WTC11 (cell line): ENCODE measurements at regions not wholly inside any gene's neighbourhood (a gene's known extent, or its start where the extent isn't known, plus 50 kb on each side); places are given as distances from the start of the nearest gene placed in this dataset.

Experiments used
- ATAC-seq: fragments of 200-7000 bp; cut with Tn5 transposase; 2 replicates; pipeline ENCODE4 v1.10.0; 2021; ENCODE audit warnings: mild to moderate bottlenecking, moderate library complexity
- CTCF ChIA-PET: fragments of 300-600 bp; sonication (Branson Sonifier 250); formaldehyde crosslinking; loops from one replicate; lab custom pipeline; 2021; ENCODE audit warnings: antibody characterized with exemption; lab: Charles Lee
- POLR2A ChIA-PET: fragments of 350-600 bp; sonication (Branson Sonifier 250); formaldehyde crosslinking; loops from one replicate; lab custom pipeline; 2021; ENCODE audit warnings: antibody characterized with exemption; lab: Charles Lee
- DNase-seq: peaks from one replicate; pipeline ENCODE4 v3.0.0; 2021; ENCODE audit warnings: low spot score
- H3K27ac Mint-ChIP-seq: 2 replicates; pipeline ENCODE4 v1.8.0; 2021; ENCODE audit warnings: mixed read lengths
- H3K27me3 Mint-ChIP-seq: 2 replicates; pipeline ENCODE4 v1.8.0; 2021; ENCODE audit warnings: low read depth, mild to moderate bottlenecking, moderate library complexity, mixed read lengths
- H3K36me3 Mint-ChIP-seq: 2 replicates; pipeline ENCODE4 v1.8.0; 2021; ENCODE audit warnings: mixed read lengths
- H3K4me1 Mint-ChIP-seq: 2 replicates; pipeline ENCODE4 v1.8.0; 2022; ENCODE audit warnings: mixed read lengths
- H3K4me3 Mint-ChIP-seq: 2 replicates; pipeline ENCODE4 v1.8.0; 2021; ENCODE audit warnings: mild to moderate bottlenecking, moderate library complexity, mixed read lengths
- H3K9me3 Mint-ChIP-seq: 2 replicates; pipeline ENCODE4 v1.8.0; 2021; ENCODE audit warnings: mixed read lengths
- ATF1 ChIP-seq: sonication (generic); formaldehyde crosslinking; IDR thresholded peaks from 2 replicates; pipeline ENCODE4 v1.8.1; 2023; ENCODE audit warnings: mild to moderate bottlenecking, moderate library complexity, missing genetic modification reagents
- ATF2 ChIP-seq: sonication (generic); formaldehyde crosslinking; IDR thresholded peaks from 2 replicates; pipeline ENCODE4 v1.8.1; 2022; ENCODE audit warnings: low read depth, missing genetic modification reagents, borderline replicate concordance
- CREB1 ChIP-seq: sonication (generic); formaldehyde crosslinking; IDR thresholded peaks from 2 replicates; pipeline ENCODE4 v1.8.0; 2023; ENCODE audit warnings: mild to moderate bottlenecking, missing genetic modification reagents
- CREM ChIP-seq: sonication (generic); formaldehyde crosslinking; IDR thresholded peaks from 2 replicates; pipeline ENCODE4 v1.8.1; 2022; ENCODE audit warnings: mild to moderate bottlenecking, missing genetic modification reagents, moderate library complexity
- E2F1 ChIP-seq: sonication (generic); formaldehyde crosslinking; IDR thresholded peaks from 2 replicates; pipeline ENCODE4 v1.8.0; 2022; ENCODE audit warnings: mild to moderate bottlenecking, missing genetic modification reagents
- ERG ChIP-seq: fragments of 250-450 bp; sonication (Bioruptor Pico); IDR thresholded peaks from 2 replicates; pipeline ENCODE4 v1.8.0; 2021; ENCODE audit warnings: mild to moderate bottlenecking
- FOXK1 ChIP-seq: sonication (generic); formaldehyde crosslinking; IDR thresholded peaks from 2 replicates; pipeline ENCODE4 v1.8.0; 2022; ENCODE audit warnings: mild to moderate bottlenecking, moderate library complexity, missing genetic modification reagents
- FOXP1 ChIP-seq: sonication (generic); formaldehyde crosslinking; IDR thresholded peaks from 2 replicates; pipeline ENCODE4 v1.8.0; 2022; ENCODE audit warnings: missing genetic modification reagents, mild to moderate bottlenecking, moderate library complexity, borderline replicate concordance
- FOXP4 ChIP-seq: sonication (generic); formaldehyde crosslinking; IDR thresholded peaks from 2 replicates; pipeline ENCODE4 v1.8.0; 2022; ENCODE audit warnings: mild to moderate bottlenecking, missing genetic modification reagents
- IRF1 ChIP-seq: sonication (generic); formaldehyde crosslinking; IDR thresholded peaks from 2 replicates; pipeline ENCODE4 v1.8.0; 2023; ENCODE audit warnings: missing genetic modification reagents
- KAT7 ChIP-seq: sonication (generic); formaldehyde crosslinking; IDR thresholded peaks from 2 replicates; pipeline ENCODE4 v1.8.1; 2023; ENCODE audit warnings: missing genetic modification reagents, mild to moderate bottlenecking, borderline replicate concordance
- MLX ChIP-seq: sonication (generic); formaldehyde crosslinking; IDR thresholded peaks from 2 replicates; pipeline ENCODE4 v1.8.1; 2023; ENCODE audit warnings: mild to moderate bottlenecking, missing genetic modification reagents, moderate library complexity
- NR2C2 ChIP-seq: sonication (generic); formaldehyde crosslinking; IDR thresholded peaks from 2 replicates; pipeline ENCODE4 v1.8.0; 2022; ENCODE audit warnings: mild to moderate bottlenecking, missing genetic modification reagents
- PRDM15 ChIP-seq: sonication (generic); formaldehyde crosslinking; IDR thresholded peaks from 2 replicates; pipeline ENCODE4 v1.8.0; 2022; ENCODE audit warnings: missing genetic modification reagents
- PRRX2 ChIP-seq: fragments of 250-450 bp; sonication (Bioruptor Pico); IDR thresholded peaks from 2 replicates; pipeline ENCODE4 v1.8.0; 2021; ENCODE audit warnings: mild to moderate bottlenecking
- RELA ChIP-seq: sonication (generic); formaldehyde crosslinking; IDR thresholded peaks from 2 replicates; pipeline ENCODE4 v1.8.1; 2022; ENCODE audit warnings: missing genetic modification reagents, mild to moderate bottlenecking, borderline replicate concordance
- USF1 ChIP-seq: sonication (generic); formaldehyde crosslinking; IDR thresholded peaks from 2 replicates; pipeline ENCODE4 v1.8.0; 2022; ENCODE audit warnings: mild to moderate bottlenecking, missing genetic modification reagents
- ZBTB21 ChIP-seq: sonication (generic); formaldehyde crosslinking; IDR thresholded peaks from 2 replicates; pipeline ENCODE4 v1.8.1; 2023; ENCODE audit warnings: mild to moderate bottlenecking, missing genetic modification reagents, borderline replicate concordance
- ZNF232 ChIP-seq: sonication (generic); formaldehyde crosslinking; IDR thresholded peaks from 2 replicates; pipeline ENCODE4 v1.8.0; 2022; ENCODE audit warnings: mild to moderate bottlenecking, missing genetic modification reagents
- ZNF281 ChIP-seq: sonication (generic); formaldehyde crosslinking; IDR thresholded peaks from 2 replicates; pipeline ENCODE4 v1.8.0; 2023; ENCODE audit warnings: mild to moderate bottlenecking, missing genetic modification reagents

- H3K36me3 Mint-ChIP-seq: peaks cover 28% of the 10 kb centered on the region
- no peak overlapping the region for H3K4me3 Mint-ChIP-seq
- H3K4me1 Mint-ChIP-seq: peaks cover 5% of the 10 kb centered on the region
- H3K9me3 Mint-ChIP-seq: peaks cover 47% of the 10 kb centered on the region
- ChIA-PET POLR2A (no interaction called here), CTCF (no interaction called here)
- DNase-seq (no peak), ATAC-seq (no peak)
- no peak overlapping the region for H3K27ac Mint-ChIP-seq
- TF ChIP-seq ZNF232 (CRISPR knock-in tag) (no peak), USF1 (CRISPR knock-in tag) (no peak), NR2C2 (CRISPR knock-in tag) (no peak), ZNF281 (CRISPR knock-in tag) (no peak), E2F1 (no peak), PRDM15 (CRISPR knock-in tag) (no peak), ERG (no peak), ZBTB21 (no peak), CREB1 (no peak), FOXP4 (no peak), KAT7 (CRISPR knock-in tag) (no peak), ATF1 (CRISPR knock-in tag) (no peak), RELA (CRISPR knock-in tag) (no peak)
- H3K27me3 Mint-ChIP-seq: no peaks in the 10 kb centered on the region
Measured at GRCh38 chr18:28476302-28476701, 299.4 kb upstream of the CDH2 start.

GRCh38 chr18:28469946-28470345 is 293.0 kb upstream of the CDH2 start:
- TF ChIP-seq PRRX2 (CRISPR knock-in tag) (no peak), FOXK1 (CRISPR knock-in tag) (no peak), CREM (CRISPR knock-in tag) (no peak), RELA (CRISPR knock-in tag) (no peak), IRF1 (CRISPR knock-in tag) (no peak), USF1 (CRISPR knock-in tag) (no peak), FOXP1 (CRISPR knock-in tag) (no peak), MLX (CRISPR knock-in tag) (no peak), ATF2 (no peak)
- ATAC-seq: no peak
- H3K27ac Mint-ChIP-seq: no peak overlapping the region
- no peaks in the 10 kb centered on the region for H3K27me3 Mint-ChIP-seq
- ChIA-PET POLR2A (interaction anchor here (0.6 kb wide), 1 partner anchor 55 kb away, joined by 3 read pairs; no protein-coding TSS in a partner anchor), CTCF (interaction anchor here (1.2 kb wide), 1 partner anchor 8 kb away, joined by 4 read pairs; no protein-coding TSS in a partner anchor)
- no peak for DNase-seq
- H3K9me3 Mint-ChIP-seq: peaks cover 42% of the 10 kb centered on the region
- H3K4me3 Mint-ChIP-seq: no peak overlapping the region
- peaks cover 20% of the 10 kb centered on the region for H3K36me3 Mint-ChIP-seq
- H3K4me1 Mint-ChIP-seq: peaks cover 5% of the 10 kb centered on the region
